Cerebellar cortex (tissue), 1 donor: ENCODE measurements at regions not wholly inside any gene's neighbourhood (a gene's known extent, or its start where the extent isn't known, plus 50 kb on each side); places are given as distances from the start of the nearest gene placed in this dataset.

Experiments
- DNase-seq: peaks from one replicate; pipeline ENCODE4 v3.0.0-alpha.2; 2015; ENCODE audit warnings: low spot score

DNA sequence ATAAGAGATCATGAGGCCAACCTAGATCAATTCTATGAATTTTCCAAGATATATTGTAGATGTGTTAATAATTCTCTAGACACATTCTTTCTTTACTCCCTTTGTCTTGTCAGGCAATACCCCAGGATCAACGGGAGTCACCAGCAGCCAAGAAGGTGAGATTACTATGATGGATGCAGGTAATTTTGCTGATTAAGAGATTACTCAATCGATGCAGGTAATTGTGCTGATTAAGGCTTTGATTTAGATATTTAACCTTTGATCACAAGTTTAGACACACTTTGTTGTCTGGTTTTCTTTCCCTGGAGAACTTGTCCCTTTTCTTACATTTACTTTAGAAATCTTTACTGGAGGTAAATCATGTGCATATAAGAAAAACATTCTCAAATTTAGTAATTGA lies 134.3 kb upstream of the CNTN1 start:
- DNase-seq: no peak

- DNase-seq: no peak
Measured at GRCh38 chr12:40559865-40560264, 132.4 kb upstream of the CNTN1 start.

GRCh38 chr12:40560848-40561247 lies 131.4 kb upstream of the CNTN1 start:
- DNase-seq: no peak

- DNase-seq: no peak
Measured at GRCh38 chr12:40561395-40561966, 130.8 kb upstream of the CNTN1 start.

- peak; percentile 2 for DNase-seq
Measured at GRCh38 chr12:40565029-40565633, 127.1 kb upstream of the CNTN1 start.

- DNase-seq: peak; percentile 6
Measured at GRCh38 chr12:40566271-40566670, 126.0 kb upstream of the CNTN1 start.

DNA sequence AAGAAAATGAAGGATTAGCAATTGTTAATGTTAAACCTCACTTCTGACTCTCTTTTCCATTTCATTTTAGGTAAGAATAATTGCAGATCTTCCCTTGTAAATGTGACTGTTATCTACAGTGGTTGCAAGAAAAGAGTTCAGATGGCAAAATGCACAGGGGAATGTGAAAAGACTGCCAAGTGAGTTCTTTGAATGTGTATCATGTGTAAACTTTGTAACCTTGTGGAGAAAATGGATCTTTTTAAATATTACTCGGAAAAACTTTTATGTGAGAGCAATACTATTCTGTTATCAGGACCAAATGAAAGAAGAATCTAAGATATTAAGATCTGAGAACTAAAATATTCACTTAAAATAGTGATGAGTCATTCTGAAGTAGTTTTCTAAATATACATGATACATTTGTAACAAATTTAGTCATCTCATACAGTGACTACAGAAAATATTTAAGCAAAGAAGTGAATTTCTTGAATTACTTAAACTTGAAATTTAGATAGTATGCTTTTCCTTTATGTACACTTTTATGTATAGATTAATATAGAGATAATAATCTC lies 122.5 kb upstream of the CNTN1 start:
- DNase-seq: no peak

DNA sequence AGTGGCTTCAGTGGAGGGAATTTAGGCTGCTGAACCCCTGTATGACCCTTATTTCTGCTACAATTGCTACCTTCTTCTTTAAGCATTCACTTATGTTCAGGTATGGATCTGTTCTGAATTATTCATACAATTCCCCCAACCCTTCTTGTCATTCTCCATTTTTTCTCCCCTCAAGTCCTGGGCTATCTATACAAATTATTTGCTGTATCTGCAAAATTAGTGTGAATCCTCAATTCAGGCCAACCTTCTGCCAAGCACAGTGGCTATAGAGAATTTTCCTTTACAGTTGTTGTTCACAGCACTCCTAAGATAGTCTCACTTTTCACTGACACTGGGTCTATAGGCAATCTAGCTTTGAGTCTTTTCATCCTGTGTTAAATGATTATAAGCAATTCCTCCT lies 119.2 kb upstream of the CNTN1 start:
- DNase-seq: no peak

DNA sequence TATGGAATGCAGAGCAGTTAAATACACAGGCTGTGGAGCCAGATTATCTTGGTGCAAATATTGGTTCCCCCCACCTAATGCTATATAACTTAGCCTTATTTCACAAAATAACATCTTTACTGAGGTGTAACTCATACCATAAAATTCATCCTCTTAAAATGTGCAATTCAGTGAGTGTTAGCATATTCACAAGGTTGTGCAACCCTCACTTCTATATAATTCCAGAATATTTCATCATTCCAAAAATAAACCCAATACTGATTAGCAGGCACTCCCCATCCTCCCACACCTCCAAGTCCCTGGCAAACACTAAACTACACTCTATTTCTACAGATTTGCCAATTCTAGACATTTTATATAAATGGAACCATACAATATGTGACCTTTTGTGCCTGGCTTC lies 116.3 kb upstream of the CNTN1 start:
- DNase-seq: no peak

GRCh38 chr12:40577834-40578233 lies 114.4 kb upstream of the CNTN1 start:
- DNase-seq: no peak

- DNase-seq: no peak
Measured at GRCh38 chr12:40579687-40580086, 112.6 kb upstream of the CNTN1 start.

DNA sequence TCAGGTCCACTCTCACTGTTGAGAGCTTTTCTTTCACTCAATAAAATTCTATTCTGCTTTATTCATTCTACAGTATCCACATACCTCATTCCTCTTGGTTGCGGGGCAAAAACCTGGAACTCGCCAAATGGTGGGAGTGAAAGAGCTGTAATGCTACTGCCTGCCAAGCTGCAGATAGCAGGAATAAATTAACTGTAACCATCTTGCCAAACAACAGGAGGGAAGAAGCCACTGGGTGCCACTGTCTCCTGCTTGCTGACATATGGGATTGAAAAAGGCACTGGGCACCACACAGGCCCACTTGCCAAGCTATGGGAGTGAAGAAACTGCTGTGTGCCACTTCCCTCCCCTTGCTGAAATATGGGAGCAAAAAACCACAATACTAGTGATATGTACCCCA lies 111.9 kb upstream of the CNTN1 start:
- no peak for DNase-seq

- DNase-seq: no peak
Measured at GRCh38 chr12:40581889-40582288, 110.3 kb upstream of the CNTN1 start.

GRCh38 chr12:40583743-40584142 lies 108.5 kb upstream of the CNTN1 start:
- DNase-seq: no peak

DNA sequence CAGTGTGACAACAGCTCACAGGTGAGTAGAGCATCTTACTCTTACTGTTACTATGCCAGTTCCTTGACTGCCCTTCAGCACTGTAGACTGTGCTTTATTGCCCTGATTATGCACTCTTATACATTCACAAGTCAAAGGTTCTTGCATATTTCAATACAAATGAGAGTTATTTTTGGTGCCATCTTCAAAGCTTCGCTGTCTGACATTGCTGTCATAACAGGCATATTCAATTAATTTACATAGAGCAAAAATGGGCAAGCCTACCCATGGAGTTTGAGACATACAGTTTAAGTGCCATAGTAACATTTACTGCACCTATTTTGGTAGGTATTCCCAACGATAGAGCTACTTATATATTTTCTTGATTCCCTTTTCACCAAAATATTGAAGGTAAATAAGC lies 107.5 kb upstream of the CNTN1 start:
- no peak for DNase-seq

DNA sequence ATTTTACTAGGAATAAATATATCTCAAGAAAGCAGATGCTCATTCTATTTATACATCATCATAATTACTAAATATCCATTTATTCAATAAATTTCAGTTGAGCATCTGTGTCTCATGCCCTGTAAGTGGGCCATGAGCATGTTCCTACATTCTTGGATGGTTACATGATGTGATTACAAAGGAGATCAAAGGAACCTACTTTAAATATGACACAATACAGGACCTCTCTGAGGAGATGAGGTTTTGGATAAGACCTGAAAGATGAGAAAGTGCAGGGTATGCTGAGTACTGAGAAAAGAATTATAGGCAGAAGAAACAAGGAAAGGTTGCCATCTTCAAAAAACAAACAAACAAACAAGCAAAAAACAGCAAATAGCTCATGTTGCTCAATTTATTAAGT lies 105.4 kb upstream of the CNTN1 start:
- DNase-seq: no peak

- DNase-seq: no peak
Measured at GRCh38 chr12:40587421-40587820, 104.8 kb upstream of the CNTN1 start.

GRCh38 chr12:40587970-40588369 lies 104.3 kb upstream of the CNTN1 start:
- no peak for DNase-seq

- DNase-seq: no peak
Measured at GRCh38 chr12:40597133-40597532, 95.1 kb upstream of the CNTN1 start.

DNA sequence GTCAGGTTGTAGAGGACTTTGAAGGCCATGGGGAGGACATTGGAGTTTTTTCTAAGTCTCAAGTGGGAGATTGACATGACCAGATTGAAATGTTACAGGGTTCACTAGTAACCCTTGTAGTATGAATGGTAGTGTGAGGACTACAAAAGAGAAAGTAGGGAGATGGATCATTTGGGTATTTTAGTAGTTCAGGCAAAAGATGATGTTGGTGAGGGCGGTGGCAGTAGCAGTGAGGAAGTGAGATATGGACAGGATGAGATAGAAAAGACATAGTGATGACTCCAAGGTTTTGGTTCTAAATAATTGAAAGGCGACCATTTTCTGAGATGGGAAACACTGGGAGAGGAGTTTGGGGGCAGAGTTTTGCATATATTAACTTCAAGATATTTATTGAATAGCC lies 94.2 kb upstream of the CNTN1 start:
- no peak for DNase-seq

GRCh38 chr12:40602562-40602961 lies 89.7 kb upstream of the CNTN1 start:
- DNase-seq: no peak

- no peak for DNase-seq
Measured at GRCh38 chr12:40614923-40615322, 77.3 kb upstream of the CNTN1 start.

GRCh38 chr12:40615590-40615989 lies 76.6 kb upstream of the CNTN1 start:
- DNase-seq: no peak

- peak; percentile 17 for DNase-seq
Measured at GRCh38 chr12:40616383-40616915, 75.8 kb upstream of the CNTN1 start.
